Ascending aorta (tissue), 2 donors: ENCODE measurements at regions not wholly inside any gene's neighbourhood (a gene's known extent, or its start where the extent isn't known, plus 50 kb on each side); places are given as distances from the start of the nearest gene placed in this dataset.

ENCODE experiments used
- DNase-seq, 2 donors: peaks; one replicate each; pipeline ENCODE4 v3.0.0-alpha.2; 2019; ENCODE audit warnings: low spot score in 2 of 2
- H3K27ac ChIP-seq, 2 donors: fragments of 200-600 bp; sonication (generic); one replicate each; pipeline ENCODE4 v1.5.1; 2016 to 2017; ENCODE audit warnings: mild to moderate bottlenecking in 1 of 2
- H3K27me3 ChIP-seq: fragments of 200-600 bp; sonication (generic); one replicate; pipeline ENCODE4 v1.5.1; 2017
- H3K36me3 ChIP-seq, 2 donors: fragments of 200-600 bp; sonication (generic); one replicate each; pipeline ENCODE4 v1.5.1; 2016
- H3K4me1 ChIP-seq, 2 donors: fragments of 200-600 bp; sonication (generic); one replicate each; pipeline ENCODE4 v1.5.1; 2016 to 2017; ENCODE audit warnings: mild to moderate bottlenecking in 1 of 2
- H3K4me3 ChIP-seq, 2 donors: fragments of 200-600 bp; sonication (generic); one replicate each; pipeline ENCODE4 v1.5.1; 2016 to 2017; ENCODE audit warnings: mild to moderate bottlenecking in 1 of 2
- H3K9me3 ChIP-seq, 2 donors: fragments of 200-600 bp; sonication (generic); one replicate each; pipeline ENCODE4 v1.5.1; 2016
- intact Hi-C: fragments of 100-400 bp; cut with DNase I; formaldehyde crosslinking; loops from one replicate; pipeline ENCODE4 v1.15.1; 2023
- TF ChIP-seq, protein P1 (sequence below), 3 experiments: fragments of 200-600 bp in 2 of 3; fragments of 450-650 bp in 1 of 3; sonication (generic) in 2 of 3; IDR thresholded peaks; one replicate each; pipeline ENCODE4 v1.5.1; 2016 to 2019; ENCODE audit warnings: antibody characterized with exemption in 3 of 3, mild to moderate bottlenecking in 1 of 3, moderate library complexity in 1 of 3

DNA sequence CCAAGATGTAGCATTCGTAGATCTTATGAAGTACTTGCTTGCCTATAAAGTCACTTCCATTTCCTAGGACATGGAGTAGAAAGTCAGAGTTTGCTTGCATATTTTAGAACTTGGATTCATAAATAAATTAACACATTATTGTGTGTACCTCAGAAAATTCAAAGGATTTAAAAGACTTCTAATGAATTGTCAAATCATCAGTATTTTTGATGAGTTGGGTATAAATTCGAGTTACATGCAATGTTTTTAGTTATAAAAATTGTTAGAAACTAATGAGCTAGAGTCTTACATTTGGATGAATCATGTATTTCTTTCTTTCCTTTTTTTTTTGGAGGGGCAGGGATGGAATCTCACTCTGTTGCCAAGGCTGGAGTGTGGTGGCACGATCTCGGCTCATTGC lies 156.9 kb upstream of the KCNJ16 start:
- TF ChIP-seq, protein P1, sequence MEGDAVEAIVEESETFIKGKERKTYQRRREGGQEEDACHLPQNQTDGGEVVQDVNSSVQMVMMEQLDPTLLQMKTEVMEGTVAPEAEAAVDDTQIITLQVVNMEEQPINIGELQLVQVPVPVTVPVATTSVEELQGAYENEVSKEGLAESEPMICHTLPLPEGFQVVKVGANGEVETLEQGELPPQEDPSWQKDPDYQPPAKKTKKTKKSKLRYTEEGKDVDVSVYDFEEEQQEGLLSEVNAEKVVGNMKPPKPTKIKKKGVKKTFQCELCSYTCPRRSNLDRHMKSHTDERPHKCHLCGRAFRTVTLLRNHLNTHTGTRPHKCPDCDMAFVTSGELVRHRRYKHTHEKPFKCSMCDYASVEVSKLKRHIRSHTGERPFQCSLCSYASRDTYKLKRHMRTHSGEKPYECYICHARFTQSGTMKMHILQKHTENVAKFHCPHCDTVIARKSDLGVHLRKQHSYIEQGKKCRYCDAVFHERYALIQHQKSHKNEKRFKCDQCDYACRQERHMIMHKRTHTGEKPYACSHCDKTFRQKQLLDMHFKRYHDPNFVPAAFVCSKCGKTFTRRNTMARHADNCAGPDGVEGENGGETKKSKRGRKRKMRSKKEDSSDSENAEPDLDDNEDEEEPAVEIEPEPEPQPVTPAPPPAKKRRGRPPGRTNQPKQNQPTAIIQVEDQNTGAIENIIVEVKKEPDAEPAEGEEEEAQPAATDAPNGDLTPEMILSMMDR (IDR thresholded peaks at IDR 0.05), result no peak
- Histone ChIP-seq H3K4me1 (no peaks in the 10 kb centered on the region), H3K9me3 (no peaks in the 10 kb centered on the region), H3K27me3 (no peaks in the 10 kb centered on the region), H3K4me3 (no peak overlapping the region), H3K36me3 (no peaks in the 10 kb centered on the region), H3K27ac (no peak overlapping the region)
- intact Hi-C loops, result no loop called here
- DNase-seq, result no peak

DNA sequence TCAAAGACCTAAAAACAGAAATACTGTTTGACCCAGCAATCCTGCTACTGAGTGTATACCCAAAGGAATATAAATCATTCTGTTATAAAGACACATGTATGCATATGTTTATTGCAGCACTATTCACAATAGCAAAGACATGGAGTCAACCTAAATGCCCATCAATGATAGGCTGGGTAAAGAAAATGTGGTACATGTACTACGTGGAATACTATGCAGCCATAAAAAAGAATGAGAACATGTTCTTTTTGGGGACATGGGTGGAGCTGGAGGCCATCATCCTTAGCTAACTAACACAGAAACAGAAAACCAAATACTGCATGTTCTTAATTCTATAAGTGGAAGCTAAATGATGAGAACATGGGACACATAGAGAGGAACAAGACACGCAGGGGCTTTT lies 155.2 kb upstream of the KCNJ16 start:
- H3K9me3 ChIP-seq, result no peaks in the 10 kb centered on the region
- H3K27ac ChIP-seq, result no peak overlapping the region
- no peaks in the 10 kb centered on the region for H3K36me3 ChIP-seq
- intact Hi-C loops, result no loop called here
- TF ChIP-seq, protein P1 (IDR thresholded peaks at IDR 0.05), result no peak
- H3K27me3 ChIP-seq, result no peaks in the 10 kb centered on the region
- DNase-seq, result no peak
- no peak overlapping the region for H3K4me3 ChIP-seq
- no peaks in the 10 kb centered on the region for H3K4me1 ChIP-seq

DNA sequence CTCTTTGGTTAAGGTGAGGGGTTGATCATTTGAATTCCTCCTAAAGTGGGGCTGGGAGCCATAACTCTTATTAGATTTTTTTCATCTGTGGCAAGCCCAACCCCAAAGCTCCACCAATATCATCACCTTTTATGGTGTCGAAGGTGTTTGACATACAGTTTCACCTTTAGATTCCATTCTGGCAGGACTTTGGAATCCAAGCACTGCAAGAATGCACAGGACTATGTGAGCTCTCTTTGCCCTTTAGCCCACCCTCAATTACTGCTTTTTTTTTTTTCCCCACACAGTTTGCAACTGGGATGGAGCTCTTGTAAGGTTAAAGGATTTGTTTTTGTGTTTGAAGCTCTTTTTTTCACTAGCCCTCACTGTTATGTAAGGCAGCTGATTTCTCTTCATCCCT lies 154.0 kb upstream of the KCNJ16 start:
- Histone ChIP-seq H3K4me1 (no peaks in the 10 kb centered on the region), H3K9me3 (no peaks in the 10 kb centered on the region), H3K27ac (no peak overlapping the region), H3K4me3 (no peak overlapping the region), H3K36me3 (no peaks in the 10 kb centered on the region), H3K27me3 (no peaks in the 10 kb centered on the region)
- intact Hi-C loops, result no loop called here
- TF ChIP-seq, protein P1 (IDR thresholded peaks at IDR 0.05), result no peak
- DNase-seq, result no peak

DNA sequence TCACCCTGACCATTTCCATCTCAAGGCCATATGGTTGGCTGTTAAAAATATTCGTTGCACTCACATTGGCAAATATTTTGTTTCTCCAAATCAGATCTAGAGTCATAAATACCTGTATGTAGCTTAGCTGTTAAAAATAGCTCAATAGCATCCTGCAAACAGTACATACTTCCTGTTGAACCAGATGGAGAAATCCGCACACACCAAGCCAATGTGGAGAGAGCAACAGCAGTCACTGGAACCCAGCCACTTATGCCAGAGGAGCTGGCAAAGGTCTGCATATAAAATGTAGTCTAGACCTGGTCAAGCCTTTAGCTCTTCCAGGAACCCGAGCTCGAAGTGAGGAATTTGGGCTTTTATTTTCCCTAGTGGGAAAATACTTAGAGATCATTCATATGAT lies 146.4 kb upstream of the KCNJ16 start:
- intact Hi-C loops, result no loop called here
- TF ChIP-seq, protein P1 (IDR thresholded peaks at IDR 0.05), result no peak
- H3K36me3 ChIP-seq, result no peaks in the 10 kb centered on the region
- no peak for DNase-seq
- no peaks in the 10 kb centered on the region for H3K27me3 ChIP-seq
- H3K27ac ChIP-seq, result no peak overlapping the region
- H3K4me1 ChIP-seq, result no peaks in the 10 kb centered on the region
- no peaks in the 10 kb centered on the region for H3K9me3 ChIP-seq
- no peak overlapping the region for H3K4me3 ChIP-seq

DNA sequence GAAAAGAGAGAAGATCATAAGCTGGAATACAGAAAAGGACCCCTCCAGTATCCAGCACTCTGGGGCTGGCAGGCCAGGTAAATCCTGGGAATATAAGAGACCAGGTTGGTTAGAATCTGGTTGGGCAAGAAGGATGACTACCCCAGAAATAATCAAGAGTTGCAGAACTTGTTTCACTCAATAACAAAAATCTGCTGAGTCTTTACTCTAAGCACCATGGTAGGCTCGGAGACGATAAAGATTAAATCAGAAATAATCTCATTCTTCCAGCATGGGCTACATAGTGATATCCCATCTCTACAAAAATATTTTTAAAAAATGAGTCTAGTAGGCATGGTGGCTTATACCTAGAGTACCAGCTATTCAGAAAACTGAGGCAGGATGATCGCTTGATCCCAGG lies 138.0 kb upstream of the KCNJ16 start:
- DNase-seq, result no peak
- H3K4me3 ChIP-seq, result no peak overlapping the region
- H3K27me3 ChIP-seq, result no peaks in the 10 kb centered on the region
- no peaks in the 10 kb centered on the region for H3K4me1 ChIP-seq
- H3K9me3 ChIP-seq, result no peaks in the 10 kb centered on the region
- no peaks in the 10 kb centered on the region for H3K36me3 ChIP-seq
- no peak overlapping the region for H3K27ac ChIP-seq
- TF ChIP-seq, protein P1 (IDR thresholded peaks at IDR 0.05), result no peak
- intact Hi-C loops, result no loop called here

DNA sequence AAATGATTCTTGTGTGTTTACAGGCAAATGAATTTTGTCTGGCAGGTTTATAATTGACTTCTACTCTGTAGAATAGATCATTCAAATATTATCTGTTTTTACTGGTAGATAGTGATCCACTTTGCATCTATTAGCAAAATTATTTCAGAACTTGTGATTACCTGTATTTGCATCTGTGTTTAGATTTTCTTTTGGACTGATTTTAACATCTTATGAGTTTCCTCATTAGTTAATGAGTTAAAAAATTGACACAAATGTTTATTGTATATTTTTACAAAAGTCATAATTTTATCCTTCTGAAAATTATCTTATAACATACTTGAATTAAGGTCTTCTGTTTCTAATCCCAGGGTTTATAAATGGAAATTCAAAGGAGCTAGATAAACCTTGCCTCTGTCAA lies 132.0 kb upstream of the KCNJ16 start:
- Histone ChIP-seq H3K27ac (no peak overlapping the region), H3K4me3 (no peak overlapping the region), H3K36me3 (no peaks in the 10 kb centered on the region), H3K4me1 (peaks cover 0 to 2% of the 10 kb centered on the region in 2 donors), H3K9me3 (no peaks in the 10 kb centered on the region), H3K27me3 (no peaks in the 10 kb centered on the region)
- TF ChIP-seq, protein P1 (IDR thresholded peaks at IDR 0.05), result no peak
- intact Hi-C loops, result no loop called here
- no peak for DNase-seq
